GM18519 (cell line): ENCODE measurements at regions not wholly inside any gene's neighbourhood (a gene's known extent, or its start where the extent isn't known, plus 50 kb on each side); places are given as distances from the start of the nearest gene placed in this dataset.
"Not testable (repeated sequence)": the region's sequence is repeated elsewhere in the genome, so short reads cannot be mapped to it uniquely, and the experiment has no call there.

Source experiments
- ATAC-seq: cut with Tn5 transposase; IDR thresholded peaks from one replicate; pipeline ENCODE4 v1.9.1; 2021; ENCODE audit warnings: mild to moderate bottlenecking, moderate library complexity; ENCODE audit not compliant: unreplicated experiment, low FRiP score

DNA sequence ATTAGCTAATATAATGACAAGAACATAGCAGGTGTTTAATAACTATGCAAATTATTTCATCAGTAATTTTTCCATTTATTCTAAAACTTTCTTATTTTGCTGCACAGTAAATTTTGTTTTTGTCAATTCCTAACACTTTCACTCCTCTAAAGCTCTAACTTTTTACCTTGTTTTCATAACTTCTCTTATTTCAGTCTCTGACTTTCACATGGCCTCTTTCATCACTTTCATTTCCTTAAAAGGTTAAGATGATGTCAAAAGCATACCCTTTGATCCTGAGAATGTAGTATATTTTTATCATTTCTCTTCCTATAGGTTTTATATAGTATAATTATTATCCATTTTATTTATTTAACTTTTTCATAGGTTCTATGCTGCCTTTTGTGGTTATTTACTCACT is 1325.8 kb upstream of the ALCAM start:
- peak; percentile 78 for ATAC-seq

DNA sequence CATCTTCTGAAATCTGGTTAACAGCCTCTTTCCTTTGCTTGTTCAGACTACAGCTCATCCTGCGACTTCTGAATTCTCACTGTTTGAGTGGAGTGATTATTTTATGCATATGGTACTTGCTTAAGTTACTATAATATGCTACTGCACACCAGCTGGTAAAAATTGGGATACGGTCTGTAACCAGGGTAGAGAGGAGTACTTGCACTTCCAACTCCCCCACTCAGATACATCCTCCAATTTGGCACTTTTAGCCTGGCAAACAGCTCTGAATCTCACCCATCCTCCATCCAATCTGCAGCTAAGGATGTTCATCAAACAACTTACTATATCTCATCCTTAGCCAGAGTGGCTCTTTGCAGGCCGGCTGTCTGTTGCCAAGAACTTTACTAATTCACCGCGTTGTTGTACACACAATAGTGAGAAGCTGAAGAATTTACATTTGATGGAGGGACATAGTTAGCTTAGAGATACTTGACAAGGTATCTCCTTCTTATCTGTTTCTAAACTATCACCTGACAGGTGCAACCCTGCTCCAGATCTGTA is 1323.6 kb upstream of the ALCAM start:
- ATAC-seq: not testable (repeated sequence)

DNA sequence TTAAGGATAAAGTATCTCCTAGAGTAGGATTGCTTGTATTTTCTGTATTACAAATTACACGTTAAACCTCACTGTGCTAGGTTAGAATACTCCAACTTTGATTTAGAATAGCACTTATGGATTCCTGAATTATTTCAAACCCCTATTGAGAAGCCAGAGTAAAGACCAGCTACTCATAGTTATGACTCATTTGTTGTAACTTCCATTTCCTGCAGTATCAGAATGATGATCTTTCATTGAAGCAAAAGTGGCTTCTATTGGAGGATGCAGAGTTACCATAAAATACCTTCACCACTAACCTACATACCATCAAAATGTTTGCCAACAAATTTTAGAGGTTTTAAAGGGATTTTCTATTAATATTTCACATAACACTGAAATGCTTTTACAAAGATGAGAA is 1322.7 kb upstream of the ALCAM start:
- ATAC-seq: no peak

DNA sequence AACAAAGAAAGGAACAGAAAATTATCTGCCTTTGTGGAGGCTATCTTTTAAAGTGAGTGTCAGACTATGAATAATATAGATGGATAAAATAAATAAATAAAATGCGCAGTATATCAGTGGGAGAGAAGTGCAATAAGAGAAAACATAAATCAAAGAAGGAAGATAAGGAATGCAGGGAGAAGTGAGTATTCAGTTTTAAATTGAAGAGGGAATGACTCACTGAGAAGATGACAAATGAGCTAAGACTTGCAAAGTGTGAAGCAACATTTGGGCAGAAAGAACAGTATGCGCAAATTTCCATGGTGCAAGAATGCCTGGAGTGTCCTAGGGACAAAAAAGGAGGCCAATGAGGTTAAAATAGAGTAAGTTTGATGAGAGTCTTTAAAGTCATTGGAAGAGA is 1300.1 kb upstream of the ALCAM start:
- no peak for ATAC-seq

DNA sequence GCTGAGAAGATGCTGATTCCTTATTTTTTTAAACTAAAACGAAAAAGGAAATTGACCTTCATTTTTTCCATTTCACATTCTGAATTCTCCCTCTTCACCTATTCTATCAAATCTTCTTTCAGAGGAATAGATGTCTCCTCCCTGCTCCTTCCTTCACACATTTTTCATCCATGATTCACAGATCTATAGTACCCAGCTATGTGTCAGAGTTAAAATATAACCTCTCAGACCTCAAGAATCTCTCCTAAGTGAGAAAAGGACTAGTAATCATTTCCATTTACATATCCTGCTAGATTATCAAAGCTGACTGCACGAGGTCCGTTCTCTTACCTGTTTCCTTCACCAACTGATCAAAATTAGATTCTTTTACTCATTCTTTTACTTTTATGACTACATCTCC is 1297.6 kb upstream of the ALCAM start:
- no peak for ATAC-seq

DNA sequence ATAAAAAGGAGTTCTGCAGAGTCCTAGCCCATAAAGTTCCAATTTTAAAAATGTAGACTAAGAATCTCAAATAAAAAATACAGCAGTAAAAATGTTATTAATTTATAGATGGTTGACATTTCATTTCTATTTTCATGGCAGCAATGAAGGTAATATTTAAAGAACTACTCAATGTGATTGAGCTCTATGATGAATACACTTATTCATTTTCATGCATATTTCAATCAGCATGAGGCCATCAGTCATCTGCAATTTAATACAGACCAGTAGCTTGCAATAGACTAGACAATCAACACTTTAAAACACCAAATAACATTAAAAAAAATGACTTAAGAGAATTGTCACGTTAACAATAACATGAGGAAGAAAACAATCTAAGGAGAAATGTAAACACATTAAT is 1295.8 kb upstream of the ALCAM start:
- no peak for ATAC-seq

DNA sequence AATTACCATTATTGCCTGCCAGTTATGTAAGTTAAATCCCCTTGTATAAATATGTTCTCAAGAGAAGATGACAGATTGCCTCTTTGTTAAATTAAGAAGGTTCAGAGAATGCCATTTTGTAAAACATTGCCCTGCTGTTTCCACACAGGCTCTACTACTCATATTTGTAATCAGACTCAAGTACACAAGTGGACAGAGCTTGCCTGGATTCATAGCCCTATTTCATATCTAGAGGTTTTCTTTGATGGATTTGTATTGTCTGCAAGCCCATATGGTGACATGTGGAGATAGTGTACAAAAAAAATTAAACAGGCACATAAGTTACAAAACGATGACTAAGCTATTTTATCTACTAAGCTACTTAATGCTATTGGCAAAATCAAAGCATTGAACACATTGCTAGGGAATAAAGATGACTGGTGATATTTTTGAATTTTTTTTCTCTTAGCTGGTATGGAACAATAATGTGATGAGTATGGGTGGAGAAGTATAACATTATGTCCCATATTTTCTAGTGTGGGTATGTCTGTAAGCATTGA is 1286.6 kb upstream of the ALCAM start:
- no peak for ATAC-seq

DNA sequence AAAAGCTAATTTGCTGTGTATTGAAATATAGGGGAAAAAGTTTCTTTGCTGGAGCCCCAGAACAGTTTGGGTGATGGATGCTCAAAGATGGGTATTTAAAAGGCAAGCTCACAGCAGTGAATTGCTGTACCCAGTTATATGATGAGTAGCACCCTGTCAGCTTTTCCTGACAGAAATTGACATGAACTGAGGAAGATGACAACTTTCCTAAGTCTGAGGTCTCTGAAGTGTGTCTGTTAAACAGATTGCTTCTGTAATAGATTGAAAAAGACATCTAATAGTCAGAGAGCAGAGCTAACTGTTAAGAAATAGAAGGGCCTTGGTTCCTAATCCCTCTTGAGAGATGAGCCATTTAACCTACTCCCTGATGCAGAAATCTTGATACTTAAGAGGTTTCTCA is 1278.0 kb upstream of the ALCAM start:
- ATAC-seq: no peak

DNA sequence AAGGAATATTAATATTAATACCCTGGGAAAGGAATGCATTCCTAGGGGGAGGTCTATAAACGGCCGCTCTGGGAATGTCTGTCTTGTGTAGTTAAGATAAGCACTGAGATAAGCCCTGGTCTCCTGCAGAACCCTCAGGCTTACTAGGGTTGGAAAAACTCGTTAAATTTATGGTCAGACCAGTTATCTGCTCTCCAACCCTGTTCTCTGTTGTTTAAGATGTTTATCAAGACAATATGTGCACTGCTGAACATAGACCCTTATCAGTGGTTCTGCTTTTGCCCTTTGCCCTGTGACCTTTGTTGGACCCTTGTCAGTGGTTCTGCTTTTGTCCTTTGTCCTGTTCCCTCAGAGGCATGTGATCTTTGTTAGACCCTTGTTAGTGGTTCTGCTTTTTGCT is 1276.7 kb upstream of the ALCAM start:
- not testable (repeated sequence) for ATAC-seq

DNA sequence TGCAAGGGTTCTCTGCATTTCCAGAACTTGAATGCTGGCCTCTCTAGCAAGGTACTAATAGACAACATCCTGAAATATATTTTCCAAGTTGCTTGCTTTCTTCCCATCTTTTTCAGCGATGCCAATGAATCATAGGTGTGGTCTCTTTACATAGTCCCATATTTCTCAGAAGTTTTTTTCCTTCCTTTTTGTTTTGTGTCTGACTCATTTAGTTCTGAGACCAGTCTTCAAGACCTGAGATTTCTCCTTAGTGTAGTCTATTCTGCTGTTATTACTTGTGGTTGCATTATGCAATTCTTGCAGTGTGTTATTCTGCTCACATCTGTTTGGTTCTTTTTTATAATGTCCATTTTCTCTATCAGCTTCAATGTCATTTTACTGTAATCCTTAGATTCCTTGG is 1265.0 kb upstream of the ALCAM start:
- ATAC-seq: no peak

DNA sequence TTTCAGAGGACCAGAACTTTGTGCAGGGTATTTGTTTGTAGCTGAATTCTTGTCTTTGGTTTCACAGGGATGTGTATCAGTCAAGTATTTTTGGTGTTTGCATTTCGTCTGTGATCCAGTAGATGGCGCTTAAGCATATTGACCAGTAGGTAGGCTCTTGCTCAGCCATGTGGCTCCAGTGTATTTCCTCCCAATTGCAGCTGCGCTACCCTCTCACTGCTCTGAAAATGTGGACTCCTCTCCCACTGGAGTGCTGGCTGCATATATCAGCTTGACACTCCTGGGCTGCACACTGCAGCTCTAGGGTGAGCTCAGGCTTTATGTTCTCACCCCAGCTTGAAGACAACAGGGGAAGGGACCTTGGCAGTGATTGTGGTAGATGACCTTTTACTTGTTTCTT is 1264.3 kb upstream of the ALCAM start:
- ATAC-seq: peak; percentile 95

DNA sequence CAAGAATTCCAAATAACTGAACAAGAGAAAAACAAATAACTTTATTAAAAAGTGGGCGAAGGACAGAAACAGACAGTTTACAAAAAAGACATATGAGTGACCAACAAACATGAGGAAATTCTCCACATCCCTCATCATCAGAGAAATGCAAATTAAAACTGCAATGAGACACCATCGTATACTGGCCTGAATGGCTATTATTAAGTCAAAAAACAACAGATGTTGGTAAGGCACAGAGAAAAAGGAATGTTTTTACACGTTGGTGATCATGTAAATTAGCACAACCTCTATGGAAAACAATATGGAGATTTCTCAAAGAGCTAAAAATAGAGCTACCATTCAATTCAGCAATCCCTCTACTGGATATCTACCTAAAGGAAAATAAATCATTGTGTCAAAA is 1260.4 kb upstream of the ALCAM start:
- ATAC-seq: no peak

DNA sequence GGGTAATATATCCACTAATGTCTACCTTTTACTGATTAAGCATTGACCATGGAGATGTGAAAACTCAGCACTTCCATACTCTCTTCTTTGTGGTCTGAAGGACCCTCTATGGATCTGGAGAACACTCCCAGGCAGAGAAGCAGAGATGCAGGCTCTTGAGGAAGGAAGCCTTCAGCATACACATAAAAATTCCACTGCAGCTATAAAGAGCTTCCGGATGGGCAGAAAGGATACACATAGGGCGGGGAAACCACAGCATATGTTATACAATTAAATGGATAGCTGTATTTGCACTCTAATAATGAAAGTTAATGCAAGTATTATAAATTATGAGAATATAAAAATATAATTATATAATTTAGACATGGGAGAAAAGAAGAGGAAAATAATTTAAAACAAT is 1258.2 kb upstream of the ALCAM start:
- ATAC-seq: no peak

DNA sequence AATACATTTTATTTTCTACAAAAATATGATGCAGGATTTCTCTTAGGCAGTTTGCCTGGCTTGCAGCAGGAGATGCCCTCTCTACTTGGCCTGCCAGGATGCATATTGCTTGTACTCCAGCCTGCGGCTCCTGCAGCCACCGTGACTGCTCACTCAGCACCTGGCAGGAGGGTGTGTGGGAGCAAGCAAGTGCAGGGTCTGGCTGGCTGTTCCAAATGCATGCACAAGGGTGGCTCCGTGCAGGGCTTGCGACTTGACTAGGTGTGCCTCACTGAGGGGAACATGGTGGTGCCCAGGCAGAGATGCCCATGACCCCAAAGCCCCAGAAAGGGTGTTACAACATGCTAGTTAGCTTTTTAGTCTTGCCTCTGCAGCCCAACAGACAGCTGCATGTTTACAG is 1240.2 kb upstream of the ALCAM start:
- no peak for ATAC-seq

DNA sequence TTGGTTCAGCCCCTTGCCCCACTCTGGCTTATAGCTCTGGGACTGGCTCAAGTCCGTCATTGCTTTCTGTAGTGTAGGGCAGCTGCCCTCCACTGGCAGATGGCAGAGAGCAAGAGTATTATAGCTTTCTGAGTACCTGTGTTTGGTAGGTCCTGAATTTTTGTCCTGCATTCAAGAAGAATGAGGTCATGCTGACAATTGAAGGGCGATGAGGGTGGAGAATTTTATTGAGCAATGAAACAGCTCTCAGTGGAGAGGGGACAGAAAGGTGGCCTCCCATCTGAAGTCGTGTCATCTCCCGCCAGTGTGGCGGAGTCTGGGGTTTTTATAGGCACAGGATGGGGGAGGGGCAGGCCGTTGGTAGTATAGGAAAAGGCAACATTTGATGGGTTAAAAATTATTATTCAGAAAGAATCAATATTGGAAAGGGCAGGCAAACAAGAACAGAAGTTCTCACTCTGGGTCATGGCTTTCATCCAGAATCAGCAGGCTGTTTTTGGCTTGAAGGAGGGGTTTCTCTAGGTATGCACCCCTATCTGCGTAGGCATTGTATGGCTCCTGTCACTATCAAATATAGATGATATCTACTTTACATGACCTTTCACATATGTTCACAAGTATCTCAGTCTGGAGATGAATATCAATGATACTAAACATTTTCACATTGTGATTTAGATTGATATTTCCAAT is 1239.7 kb upstream of the ALCAM start:
- no peak for ATAC-seq

DNA sequence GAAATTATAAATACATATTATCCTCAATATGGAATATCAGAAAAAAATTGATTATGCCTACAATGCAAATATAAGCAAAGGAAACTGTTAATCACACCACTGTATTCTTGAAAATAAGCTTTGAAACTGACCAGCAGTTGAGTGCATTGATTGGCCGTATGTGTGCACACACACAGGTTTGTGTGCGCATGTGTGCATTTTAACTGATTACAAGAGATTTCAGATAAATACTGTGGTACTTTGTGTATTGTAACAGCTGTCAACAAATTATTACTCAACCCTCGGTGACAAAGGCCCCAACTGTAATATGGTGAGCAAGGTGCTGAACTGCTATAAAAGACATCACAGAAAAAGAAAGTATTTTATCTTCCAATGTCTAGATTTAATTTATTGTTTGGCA is 1238.9 kb upstream of the ALCAM start:
- no peak for ATAC-seq

DNA sequence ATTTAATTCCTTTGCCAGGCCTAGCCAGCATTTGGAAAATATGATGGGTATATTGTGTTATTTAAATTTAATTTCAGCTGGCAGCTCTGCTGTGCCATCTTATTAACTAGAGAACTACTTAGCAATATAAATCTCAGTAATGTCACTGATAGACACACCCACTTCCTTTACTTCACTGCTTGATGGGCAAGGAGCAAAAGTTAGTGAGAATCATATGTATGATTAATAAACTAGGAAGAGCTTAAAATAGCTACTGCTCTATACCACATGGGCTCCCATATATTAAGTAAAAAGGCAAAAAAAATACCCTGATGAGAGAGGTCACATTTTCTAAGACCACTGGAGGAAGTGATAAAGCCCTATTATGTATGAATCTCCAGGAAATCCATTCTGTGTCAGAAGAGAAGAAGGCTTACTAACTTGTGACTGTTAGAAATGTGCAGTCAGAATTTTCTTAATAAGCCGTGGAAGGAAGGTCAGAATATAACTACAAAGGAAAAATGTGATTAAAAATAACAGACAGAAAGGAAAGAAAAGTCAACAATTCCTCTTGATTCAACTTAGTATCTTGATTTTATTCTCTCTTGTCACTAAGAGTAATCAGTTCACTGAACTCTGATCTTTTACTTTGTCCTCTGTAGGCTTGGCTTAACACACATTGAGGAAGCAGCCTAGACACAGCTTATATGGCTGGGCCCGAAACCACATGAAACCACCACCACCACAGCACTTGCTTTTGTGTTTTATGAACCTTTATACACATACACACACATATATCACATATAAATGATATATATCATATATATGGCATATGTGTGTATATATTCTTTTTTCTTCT is 1233.9 kb upstream of the ALCAM start:
- no peak for ATAC-seq

DNA sequence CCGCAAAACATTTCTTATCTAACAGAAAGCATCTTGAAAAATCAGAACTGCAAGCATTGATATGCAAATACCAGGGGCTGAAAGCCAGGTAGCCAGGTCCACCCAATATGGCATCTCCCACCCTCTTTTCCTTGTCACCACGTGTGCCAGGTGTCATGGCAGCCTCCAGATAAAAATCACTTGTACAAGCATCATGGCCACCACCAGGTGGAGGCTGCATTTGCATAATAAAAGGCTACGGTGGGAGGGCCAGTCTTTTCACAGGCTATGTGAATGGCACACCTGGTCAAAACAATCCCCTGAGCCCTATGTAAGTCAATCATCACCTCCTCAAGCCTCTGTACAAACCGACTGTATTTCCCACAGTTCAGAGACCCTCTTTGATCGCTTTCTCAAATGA is 1233.1 kb upstream of the ALCAM start:
- no peak for ATAC-seq

DNA sequence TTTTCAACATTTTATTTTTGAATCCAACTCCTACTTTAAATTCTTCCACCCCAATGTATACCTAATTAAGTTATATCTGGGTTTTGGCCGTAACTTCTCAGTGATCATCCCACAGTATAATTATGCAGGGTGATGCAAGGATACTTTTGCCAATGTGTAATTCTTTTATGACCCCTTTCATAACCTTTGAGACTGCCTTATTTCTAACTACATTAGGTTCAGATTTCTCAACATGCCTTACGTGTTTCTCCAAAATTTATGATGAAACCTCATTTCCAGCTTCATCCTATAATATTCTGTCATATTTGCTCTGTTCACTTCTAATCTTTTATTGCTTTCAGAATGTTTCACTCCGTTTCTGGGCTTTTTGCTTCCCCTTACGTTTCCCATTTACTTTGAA is 1229.6 kb upstream of the ALCAM start:
- no peak for ATAC-seq

DNA sequence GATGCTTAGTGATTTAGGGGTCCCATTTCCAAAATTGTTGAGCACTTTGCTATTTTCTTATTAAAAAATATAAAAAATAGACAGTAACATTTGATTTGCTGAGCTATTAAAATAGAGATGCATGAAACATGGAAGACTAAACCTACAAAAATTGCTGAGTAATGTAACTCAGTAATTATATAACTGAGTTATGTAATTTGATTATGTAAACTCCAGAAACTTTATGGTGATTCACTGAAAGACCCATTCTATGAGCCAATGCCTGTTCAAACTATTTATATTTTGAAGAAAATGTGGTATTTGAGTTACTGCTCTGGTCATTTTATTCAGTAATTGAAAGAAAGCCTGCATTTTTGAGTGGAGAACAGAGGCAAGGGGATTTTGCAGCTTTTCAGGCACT is 1221.5 kb upstream of the ALCAM start:
- no peak for ATAC-seq

DNA sequence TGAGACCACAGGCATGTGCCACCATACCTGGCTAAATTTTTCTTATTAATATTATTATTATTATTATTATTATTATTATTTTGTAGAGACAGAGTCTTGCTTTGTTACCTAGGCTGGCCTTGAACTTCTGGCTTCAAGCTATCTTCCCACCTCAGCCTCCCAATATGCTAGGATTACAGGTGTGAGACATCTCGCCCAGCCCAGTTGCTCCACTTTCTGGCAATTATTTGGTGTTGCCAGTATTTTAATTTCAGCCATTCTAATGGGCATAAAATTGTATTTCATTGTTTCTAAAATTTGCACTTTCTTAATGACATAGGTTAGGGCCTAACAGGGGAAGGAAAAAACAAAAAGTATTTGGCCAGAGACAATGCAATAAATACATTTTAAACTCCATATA is 1217.6 kb upstream of the ALCAM start:
- no peak for ATAC-seq

DNA sequence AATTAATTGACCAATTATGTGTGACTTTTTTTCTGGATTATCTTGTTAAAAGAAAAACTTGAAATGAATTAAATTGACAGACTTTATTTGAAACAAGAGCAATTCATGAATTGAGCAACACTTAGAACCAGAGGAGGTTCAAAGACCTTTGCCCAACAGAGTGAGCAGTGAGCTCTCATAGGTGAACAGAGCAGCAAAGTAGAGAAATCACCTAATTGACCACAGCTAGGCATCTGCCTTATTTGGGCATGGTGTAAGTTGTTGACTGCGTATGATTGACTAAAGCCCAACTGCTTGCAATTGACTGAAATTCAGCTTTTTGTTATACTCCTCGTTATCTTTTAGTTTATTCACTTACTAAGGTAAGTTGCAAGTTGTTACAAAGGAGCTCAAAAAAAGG is 1216.0 kb upstream of the ALCAM start:
- no peak for ATAC-seq
